A673 (cell line): ENCODE measurements at regions not wholly inside any gene's neighbourhood (a gene's known extent, or its start where the extent isn't known, plus 50 kb on each side); places are given as distances from the start of the nearest gene placed in this dataset.

Source experiments
- CTCF ChIP-seq: fragments of 300-800, 200-600 bp; sonication (generic); conservative IDR thresholded peaks from 2 replicates; pipeline ENCODE4 v1.5.1; 2017; ENCODE audit warnings: low read depth, mild to moderate bottlenecking, antibody characterized with exemption, low read length, moderate library complexity, mixed read lengths
- EZH2 ChIP-seq: fragments of 200-600 bp; sonication (generic); IDR thresholded peaks from 2 replicates; pipeline ENCODE4 v1.6.1; 2017; ENCODE audit warnings: borderline replicate concordance, low read depth, mild to moderate bottlenecking, mixed read lengths, antibody characterized with exemption, low read length; ENCODE audit not compliant: poor library complexity, severe bottlenecking

GRCh38 chr4:26175905-26176470, 144.8 kb upstream of the RBPJ start:
- TF ChIP-seq CTCF, result no peak
- no peak for TF ChIP-seq EZH2
